GM21360 (cell line): ENCODE measurements at regions not wholly inside any gene's neighbourhood (a gene's known extent, or its start where the extent isn't known, plus 50 kb on each side); places are given as distances from the start of the nearest gene placed in this dataset.

Source experiments
- ATAC-seq: cut with Tn5 transposase; IDR thresholded peaks from one replicate; pipeline ENCODE4 v1.9.1; 2021; ENCODE audit warnings: mild to moderate bottlenecking, moderate library complexity; ENCODE audit not compliant: unreplicated experiment

DNA sequence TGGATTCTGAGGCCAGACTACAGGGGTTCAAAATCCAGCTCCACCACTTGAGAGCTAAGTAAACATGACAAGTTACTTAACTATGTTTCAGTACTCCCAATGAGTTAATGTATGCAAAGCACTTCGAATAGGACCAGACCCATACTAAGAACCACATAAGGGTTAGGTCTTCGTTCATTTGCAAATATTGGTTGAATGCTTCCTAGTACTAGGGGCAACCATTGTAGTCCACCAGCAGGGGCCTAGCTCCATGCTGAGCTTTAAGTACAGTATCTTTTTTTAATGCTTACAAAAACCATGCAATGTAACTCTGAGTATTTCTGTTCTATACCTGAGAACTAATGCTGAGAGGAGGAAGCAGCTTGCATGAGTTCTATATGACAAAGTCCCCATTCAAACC is 80.4 kb upstream of the PDE1C start:
- ATAC-seq = no peak

DNA sequence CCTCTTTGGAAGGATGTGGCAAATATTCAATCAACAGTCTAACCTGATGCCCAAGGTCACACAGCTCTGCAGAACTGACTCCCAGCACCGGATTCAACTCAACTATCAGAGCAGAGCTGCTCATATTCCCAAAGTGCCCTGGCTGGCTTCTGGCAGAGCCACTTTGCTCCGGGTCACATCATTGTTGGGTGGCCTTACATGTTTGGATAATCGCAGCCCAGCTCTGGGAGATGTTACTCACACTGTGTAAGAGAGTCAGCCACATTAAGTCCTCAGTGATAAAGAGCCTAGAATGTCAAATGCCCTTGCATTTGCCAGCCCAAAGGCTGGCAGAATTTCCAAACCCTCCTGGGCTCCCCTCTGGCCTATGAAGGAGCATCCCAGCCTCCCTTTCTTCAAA is 79.8 kb upstream of the PDE1C start:
- ATAC-seq = no peak

DNA sequence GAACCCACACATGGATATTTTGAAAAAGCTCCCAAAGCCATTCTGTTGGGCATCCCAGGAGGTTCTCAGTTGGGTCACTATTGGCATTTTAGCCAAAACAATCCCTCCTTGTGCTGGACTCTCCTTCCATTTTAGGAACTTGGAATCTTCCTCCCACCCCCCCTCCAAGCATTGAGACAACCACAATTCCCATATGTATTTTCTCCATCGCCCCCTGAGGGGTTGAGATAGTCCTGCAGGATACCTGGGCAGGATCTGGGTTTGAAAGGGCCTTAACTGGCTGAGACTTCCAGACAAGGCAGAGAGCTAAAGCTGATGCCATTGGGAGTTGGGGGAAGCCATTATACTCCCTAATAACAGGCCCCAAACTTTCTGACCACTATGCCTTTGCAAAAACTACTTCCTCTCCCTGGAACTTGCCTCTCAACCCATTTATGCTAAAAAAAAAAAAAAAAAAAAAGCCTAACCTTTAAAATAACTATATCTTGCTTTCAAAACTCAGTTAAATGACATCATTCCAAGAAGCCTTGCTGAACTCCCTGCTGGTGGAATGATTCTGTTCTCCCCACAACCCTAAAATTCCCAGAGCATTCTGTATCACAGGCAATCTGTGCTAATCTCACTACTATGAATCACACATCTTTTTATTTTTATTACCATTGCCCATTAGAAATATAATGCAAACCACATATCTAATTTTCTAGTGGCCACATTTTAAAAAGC is 77.5 kb upstream of the PDE1C start:
- ATAC-seq = no peak

DNA sequence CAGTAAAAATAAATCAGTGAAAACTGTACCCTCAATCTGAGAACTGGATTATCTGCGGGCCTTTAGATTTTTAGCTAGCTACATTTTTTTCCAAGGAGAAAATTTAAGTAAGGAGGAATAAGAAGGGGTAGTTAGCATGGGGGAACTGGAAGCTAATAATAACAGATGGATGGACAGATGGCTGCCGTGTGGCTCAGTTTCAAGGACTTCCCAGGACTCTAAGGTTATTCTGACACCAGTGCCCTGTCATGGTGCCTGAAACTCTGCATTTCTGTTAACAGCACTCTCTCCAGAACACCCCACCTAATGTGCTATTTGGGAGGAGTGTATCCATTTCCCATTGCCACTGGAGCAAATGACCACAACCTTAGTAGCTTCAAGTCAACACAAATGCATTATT is 75.7 kb upstream of the PDE1C start:
- ATAC-seq = no peak

DNA sequence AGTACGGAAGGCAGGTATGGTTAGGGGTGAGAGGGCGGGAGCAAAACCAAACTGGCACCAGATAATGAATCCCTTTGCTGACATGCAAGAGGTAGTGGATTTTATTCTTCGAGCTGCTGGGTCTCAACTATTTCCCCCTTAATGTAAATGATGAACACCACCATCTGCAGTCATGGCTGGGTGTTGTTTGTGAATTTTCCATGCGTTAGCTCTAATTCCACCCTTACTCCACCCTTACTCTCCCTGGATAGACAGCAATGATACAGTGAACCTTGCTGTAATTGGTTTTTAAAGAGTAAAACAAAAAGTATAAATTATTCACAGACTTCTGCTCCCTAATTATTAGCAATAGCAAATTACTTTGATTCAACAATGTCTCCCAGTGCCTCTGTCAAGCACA is 74.5 kb upstream of the PDE1C start:
- no peak for ATAC-seq

DNA sequence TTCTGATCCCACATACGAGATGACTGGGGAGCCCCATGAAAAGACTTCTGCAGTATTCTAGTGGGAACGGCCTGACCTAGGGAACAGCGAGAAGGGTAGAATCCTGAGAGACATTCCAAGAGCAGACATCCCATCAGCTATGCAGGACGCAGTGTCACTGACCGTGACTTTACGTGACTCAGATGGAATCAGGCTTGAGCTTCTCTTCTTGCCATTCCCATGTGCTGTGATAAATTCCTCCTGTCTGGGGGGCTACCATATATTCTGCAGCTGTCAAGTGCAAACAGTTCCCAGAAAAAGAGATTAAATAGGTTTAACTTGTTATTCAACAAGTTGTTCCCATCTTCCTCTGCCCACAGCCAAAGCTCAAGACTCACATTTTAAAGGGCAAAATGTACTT is 73.1 kb upstream of the PDE1C start:
- ATAC-seq = no peak

DNA sequence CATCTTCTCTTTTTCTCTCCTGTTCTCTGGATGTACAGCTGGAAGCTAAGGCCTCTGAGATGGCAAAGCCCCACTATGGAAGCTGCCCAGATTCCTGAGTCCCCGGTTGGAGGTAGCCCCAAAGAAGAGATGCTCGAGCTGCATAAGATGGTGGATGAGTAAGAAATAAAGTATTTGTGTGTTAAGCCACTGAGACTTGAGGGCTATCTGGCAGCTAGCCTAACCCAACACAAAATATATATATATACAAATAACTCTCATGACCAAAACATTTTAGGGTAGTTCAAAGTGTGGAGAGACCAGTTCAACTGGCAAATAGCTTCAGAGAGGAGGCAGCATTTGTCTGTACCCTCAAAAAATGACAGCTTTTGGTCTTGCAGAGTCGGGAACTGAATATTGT is 72.4 kb upstream of the PDE1C start:
- ATAC-seq = no peak

DNA sequence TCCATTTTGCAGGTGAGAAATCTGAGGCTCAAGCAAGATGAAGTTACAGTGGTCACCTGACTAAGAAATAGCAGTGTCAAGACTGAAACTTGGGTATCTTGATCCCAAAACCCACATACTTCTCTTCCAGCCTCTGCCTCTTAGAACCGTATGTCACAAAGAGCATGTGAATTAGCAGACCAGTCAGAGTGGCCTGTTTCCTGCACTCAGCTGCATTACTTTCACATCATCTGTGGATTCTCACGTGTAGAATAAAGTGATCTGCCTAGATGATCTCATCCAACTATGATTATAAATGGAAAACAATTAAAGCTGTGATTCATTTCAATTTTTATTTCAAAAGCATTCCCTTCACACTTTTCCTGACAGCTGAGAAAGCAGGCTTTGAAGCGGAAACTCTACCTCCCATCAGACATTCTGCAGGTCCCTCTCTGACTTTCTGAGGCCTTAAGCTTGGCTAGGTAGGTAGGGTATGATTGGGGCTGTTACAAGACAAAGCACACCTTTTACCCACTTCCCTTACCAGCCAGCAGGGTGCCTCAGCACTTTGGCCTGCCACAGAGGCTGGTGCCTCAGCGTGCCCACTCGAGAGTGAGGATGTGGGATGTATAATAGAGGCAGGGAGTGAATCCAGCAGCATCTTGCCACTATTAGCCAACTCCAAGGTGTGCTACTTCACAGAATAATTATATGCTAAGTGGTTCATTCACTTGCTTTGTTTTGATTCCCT is 70.2 kb upstream of the PDE1C start:
- no peak for ATAC-seq

DNA sequence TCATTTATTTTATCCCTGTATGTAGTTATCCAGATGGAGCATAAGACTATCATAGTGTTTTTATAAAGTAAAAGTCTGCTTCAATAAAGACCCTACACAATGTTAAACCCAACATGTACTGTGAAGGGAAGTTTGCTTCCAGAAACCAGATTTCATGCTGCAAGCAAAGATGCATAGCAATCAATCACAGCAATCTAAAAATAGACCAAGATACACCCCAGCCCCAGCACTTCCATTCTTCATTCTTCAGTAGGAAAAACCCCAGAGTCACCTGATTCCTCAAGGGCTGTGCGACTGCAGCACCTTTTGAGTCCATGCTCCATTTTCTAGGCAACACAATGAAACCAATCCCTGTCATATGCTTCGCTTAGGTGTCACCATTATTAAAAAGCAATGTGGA is 66.9 kb upstream of the PDE1C start:
- no peak for ATAC-seq

DNA sequence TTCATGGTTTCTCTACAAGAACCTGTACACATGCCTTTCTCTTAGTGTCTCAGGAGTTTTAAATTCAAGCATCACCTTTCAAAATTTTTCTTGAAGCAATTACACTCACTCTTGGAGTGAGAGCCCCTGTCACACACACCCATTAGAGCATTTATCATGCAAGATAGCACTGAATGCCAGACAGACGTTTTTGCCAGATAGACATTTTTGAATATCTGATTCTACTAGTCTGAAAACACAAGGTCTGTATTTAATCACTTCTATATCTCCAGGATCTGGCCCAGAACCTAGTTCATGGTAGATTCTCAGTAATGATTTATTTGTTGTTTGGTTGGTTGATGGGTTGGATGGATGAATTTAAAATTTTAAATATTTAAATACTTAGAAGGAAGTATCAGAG is 60.9 kb upstream of the PDE1C start:
- no peak for ATAC-seq

DNA sequence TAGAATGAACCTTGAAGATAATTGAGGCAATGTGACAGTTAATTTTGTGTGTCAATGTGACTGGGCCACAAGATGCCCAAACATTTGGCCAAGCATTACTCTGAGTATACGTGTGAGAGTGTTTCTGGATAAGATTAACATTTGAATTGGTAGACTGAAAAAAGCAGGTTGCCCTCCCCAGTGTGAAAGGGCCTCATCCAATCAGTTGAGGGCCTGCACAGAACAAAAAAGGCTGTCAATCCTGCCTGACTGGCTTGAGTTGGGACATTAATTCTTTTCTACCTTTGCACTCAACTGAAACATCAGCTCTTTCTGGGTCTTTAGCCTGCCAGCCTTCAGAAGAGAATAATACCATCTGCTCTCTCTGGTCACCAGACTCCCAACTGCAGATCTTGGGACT is 56.6 kb upstream of the PDE1C start:
- ATAC-seq = no peak
